Stimulated activated CD4-positive, alpha-beta T cell treated with anti-CD3 and anti-CD28 coated beads, TNF-alpha, amount 100 ng/mL, for 24 hours (primary cell): ENCODE measurements at regions not wholly inside any gene's neighbourhood (a gene's known extent, or its start where the extent isn't known, plus 50 kb on each side); places are given as distances from the start of the nearest gene placed in this dataset.

Experiments
- DNase-seq, 3 experiments: peaks; one replicate each; pipeline ENCODE4 v3.0.0-alpha.2; 2020; ENCODE audit warnings: low read depth in 3 of 3

DNA sequence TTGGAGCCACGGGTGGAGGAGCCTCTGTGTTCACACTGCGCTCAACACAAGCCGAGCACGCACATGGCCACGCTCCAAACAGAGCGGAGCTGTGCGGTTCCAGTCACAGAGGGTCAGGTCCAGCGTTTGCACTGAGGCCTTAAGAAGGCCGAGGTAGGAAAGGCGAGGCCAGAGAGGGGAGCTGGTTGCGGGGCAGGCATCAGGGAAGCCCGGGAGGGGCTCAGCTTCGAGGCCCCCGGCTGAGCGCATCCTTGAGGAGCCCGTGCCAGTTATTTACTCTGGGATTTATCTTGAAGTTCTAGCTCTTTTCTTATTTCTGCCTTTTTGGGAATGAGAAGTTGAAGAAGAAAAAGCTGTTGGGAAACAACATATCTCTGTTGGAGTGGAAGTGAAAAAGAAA is 140.8 kb downstream of the IRX1 start:
- no peak for DNase-seq

DNA sequence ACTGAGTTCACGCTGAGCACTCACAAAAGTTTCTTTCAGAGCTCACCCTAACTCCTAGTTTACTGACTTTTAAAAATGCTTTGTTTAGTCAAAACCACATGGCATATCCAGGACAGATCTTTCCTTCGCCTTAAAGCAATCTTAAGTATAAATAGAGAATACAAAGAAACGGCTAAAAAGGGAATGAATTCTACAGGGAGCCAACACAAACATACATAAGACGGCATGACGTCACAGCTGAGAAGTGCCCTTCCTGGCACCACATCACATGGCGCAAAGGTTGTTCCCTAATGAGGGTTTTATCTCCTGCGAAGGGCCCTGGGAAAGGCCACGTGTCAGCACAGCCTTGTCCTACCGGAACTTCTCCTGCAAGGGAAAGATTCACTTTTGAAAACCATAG is 141.3 kb downstream of the IRX1 start:
- DNase-seq, result no peak

DNA sequence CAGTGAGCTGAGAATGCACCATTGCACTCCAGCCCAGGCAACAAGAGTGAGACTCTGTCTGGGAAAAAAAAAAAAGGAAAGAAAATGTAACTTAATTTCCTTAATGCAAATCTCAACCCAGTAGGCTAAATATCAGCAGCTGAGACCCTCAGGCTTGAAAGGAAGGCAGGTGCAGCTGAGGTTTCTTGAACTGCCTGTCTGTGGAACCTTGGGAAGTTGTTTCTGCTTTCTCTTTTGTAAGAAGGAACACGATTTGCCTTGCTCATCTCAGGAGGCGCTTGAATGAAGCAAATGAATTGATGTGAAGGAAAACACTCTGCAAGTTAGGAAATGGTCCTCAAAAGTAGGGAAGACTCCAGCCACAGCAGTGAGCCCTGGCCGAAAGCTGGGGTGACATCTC is 143.3 kb downstream of the IRX1 start:
- no peak for DNase-seq

DNA sequence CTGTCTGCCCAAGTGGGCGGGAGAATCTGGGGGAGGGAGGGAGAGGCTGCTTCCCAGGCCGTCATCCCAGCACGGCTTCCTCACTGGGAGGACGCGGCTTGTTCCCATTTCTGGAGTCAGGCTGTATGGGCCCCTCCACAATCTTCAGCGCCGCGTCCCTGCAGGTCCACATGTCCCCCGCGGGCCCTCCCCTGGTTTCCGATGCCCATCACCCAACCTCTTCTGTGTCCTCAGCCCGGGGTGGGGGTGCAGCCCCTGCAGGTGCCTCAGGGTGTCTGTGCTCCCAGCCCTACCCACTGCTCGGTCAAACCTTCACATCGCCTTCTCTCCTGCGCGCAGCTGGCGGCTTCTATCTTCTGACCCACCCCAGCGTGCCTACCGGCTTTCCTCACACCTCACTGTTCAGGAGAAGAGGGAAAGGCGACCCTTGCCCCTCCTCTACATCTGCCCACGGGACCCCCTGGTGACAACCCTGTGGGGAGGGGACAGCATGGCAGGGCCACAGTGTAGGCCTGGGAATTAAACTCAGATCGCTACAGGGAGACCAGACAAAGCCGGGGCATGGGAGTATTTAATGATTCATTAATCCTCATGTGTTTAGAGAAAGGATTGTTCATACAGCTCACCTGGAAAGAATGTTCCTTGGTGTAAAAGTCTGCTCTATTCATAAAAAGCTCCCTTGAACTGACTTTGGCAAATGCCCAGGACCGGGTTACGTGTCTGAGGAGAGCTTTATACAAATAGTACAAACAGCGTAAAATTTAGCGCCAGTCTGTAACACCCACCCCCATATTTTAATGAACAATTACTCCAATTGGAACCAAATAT is 145.1 kb downstream of the IRX1 start:
- DNase-seq, result no peak

DNA sequence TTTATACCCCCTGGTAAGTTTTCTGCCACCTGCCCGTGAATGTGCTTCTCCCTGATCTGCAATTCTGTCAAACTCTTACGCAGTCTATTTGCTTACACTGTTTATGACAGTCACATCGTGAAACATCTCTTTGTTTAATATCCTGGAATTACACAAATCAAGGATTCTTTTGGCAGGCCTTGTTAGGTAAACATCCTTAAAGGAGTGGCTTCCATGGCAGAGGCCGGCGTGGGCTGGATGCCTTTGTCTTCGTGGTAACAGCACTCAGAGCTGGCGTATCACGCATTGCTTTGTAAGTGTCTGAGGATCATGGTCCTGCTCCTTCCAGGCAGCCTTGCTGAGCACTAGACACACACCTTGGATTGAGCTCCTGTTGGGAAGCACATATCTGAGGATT is 145.7 kb downstream of the IRX1 start:
- DNase-seq, result no peak

DNA sequence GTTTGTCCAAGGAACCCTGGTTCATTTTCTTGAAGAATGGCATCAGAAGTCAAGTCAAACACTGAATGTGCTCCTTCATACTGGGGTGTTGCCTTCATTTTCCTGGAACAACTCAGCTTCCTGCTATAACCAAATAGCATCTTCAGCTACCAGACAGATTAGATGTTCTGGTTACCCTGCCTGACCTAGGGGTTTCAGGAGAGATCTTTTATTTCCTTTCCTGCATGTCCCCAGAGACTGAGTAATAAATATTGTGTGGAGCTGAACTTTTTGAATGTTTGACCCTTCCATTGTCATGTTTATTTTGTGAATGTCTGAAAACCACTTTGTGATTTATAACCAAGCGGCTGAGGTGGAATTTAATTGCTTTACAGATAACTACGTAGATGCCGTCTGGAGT is 147.1 kb downstream of the IRX1 start:
- DNase-seq, result no peak

DNA sequence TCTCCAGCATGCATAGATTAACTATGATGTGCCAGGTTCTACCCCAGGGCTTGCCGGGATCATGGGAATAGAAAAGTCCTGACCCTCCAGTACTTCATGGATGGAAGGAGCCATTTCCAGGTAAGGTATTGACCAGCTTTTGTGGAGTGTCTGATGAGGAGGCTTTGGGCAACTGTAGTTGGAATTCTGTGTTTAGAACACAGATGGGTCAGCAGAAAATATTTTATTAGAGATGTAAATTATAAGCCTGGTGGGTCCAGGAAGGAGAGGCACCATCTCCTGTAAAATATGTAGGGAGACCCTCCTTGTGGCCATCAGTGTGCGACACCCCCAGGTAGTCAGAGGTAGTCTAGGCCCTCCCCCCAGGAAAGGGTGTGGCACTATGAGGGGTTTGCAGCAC is 156.2 kb downstream of the IRX1 start:
- DNase-seq, result no peak

DNA sequence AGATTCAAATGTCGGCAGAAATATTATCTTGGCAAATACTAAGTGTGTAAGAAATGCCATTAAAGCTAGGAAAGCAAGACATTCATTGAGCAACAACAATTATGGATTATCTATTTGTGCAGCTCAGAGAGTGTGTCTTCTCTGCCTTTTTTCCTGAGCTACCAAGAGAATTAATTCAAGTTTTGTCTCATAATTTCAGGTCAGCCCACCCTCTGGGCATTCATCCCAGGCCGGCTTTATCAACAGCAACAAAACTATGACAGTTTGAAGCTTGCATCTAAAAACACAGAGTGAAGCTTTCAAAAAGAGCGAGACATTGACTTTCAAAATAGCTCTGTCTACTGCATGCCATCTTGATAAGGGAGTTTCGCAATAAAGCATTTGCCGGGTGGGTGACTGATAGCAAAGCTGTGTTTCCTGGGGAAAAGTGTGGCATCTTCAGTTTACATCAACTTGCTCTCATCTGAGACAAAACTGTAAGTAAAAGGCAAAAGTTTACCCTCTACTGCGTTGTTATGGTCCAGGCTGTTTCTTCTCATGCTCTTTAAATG is 182.4 kb downstream of the IRX1 start:
- no peak for DNase-seq

DNA sequence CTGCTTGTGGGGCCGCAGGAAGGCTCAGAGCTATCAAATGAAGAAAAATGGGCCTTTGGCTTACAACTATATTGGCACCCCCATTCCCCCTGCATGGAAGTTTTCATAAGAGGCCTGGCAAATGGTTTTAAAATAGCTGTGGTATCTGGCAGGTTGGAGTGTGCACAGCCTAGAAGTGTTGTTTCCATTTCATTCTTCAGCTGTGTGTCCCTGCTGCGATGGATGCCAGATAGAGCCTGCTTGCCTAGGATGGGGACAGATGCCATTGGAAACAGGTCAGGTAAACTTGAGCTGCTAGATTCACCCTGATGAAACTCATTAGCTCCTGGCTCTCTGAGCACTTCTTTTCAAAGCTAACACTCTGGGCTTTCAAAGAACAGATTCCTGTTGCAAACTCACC is 183.3 kb downstream of the IRX1 start:
- DNase-seq, result no peak

DNA sequence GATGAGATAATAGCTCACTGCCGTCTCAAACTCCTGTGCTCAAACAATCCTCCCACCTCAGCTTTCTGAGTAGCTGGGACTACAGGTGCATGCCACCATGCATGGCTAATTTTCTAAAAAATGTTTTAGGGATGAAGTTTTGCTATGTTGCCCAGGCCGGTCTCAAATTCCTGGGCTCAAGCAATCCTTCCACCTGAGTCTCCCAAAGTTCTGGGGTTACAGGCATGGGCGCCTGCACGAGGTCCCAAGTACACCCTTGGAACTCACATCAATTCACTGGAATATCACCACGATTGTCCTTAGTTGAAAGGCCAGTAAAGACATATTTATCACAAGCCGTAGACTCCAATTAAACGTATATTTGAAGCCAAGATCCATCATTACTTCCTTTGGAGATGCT is 184.6 kb downstream of the IRX1 start:
- no peak for DNase-seq

DNA sequence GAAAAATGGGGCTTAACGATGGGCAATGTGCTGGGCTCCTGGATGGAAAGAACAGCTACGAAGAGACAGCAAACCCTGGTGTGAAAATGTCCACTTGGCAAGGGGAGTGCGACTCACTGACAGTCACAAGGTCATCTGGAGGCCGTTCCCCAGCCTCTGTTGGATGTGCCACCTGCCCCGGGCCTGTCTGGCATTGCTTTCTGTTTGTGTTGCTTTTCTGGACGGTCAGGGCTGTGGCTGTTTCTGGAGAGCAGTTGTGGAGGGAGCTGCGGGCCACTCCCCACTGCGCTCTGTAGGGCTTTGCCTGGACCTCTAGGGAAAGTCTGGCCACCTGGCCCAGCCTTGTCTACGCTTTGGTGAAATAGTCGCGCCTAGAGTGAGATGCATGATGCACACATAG is 185.3 kb downstream of the IRX1 start:
- DNase-seq, result no peak

DNA sequence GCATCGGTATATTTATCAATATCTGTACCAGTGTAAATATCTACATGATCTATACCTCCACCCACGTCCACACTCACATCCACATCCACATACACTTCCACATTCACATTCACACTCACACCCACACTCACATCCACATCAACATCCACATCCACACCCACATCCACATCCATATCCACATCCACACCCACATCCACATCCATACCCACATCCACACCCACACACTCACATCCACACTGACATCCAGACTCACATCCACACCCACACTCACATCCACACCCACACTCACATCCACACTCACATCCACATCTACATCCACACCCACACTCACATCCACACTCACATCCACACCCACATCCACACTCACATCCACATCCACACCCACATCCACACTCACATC is 189.2 kb downstream of the IRX1 start:
- no peak for DNase-seq

DNA sequence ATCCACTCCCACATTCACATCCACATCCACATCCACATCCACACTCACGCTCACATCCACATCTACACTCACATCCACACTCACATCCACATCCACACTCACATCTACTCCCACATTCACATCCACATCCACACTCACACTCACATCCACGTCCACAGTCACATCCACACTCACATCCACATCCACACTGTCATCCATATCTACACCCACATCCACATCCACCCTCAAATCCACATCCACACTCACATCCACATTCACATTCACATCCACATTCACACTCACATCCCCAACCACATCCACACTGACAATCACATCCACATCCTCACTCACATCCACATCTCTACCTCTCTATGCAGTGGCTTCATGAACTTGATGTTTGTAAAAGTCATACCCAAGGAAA is 190.5 kb downstream of the IRX1 start:
- DNase-seq, result no peak

DNA sequence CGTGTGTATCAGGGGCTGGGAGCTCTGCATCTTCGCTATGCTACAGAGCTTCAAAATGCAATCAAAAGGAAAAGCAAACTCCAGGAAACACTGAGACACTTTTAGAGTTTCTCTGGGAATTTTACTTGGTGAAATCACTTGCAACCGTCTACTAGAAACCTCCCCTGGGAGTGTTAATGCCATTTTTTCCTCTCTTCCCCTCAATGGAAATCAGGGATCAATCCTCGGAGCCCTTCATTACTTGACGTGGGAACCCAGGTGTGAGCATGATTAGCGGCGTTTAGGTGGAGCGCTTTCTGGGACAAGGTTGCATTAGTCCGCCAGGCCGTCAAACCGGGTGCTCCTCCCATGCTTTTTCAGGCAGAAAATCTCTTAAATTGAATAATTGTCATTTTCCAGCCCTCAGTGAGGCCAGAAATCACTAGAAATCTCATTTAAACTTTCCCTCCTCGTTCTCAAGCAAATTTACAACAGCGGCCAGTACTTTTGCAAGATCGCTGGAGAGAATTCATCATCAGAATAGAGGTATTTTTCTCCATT is 191.3 kb downstream of the IRX1 start:
- no peak for DNase-seq

DNA sequence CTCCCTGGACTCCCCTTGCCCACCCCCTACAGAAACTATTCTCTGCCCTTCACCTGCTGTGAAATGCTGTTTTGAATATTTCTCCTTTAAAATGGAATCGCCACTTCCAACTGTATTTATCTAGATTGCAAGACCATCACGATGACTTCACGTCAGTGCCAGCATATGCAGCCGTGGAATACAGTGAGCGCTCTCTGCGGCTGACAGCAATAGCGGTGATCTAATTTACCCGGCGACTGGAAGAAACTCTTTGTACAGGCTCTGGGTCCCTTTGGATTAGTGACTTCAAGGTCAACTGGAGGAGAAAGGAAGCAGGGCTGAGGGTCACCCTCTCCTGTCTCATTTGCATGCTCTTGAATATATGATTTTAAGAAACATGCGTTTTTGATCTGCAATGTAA is 192.0 kb downstream of the IRX1 start:
- DNase-seq, result no peak

DNA sequence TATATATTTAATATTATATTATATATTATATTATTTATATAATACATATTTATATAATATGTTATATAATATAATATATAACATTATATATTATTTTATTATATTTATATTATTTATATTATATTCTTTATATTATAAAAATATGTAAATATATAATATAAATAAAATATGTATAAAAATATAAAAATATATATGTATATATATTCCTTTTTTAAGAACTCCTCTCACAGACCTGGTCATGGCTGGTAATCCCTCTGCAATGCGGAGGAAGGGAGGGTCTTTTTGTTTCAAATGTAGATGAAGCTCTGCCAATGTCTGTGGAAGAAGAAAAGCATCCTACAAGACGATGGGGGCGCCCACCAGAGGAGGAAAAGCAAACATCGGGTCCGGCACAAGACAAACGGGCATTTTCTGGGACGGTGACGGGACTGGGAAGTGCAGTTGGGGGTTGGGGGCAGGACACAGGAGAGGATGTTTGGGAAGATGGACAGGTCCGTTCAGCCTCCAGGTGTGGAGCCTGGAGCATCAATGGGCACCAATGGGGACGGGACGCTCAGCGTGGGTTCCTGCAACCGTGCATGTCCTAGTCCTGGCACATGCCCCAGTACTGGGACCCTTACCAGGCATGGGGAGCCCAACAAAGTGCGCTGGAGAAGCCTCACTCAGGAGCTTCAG is 194.0 kb downstream of the IRX1 start:
- no peak for DNase-seq

DNA sequence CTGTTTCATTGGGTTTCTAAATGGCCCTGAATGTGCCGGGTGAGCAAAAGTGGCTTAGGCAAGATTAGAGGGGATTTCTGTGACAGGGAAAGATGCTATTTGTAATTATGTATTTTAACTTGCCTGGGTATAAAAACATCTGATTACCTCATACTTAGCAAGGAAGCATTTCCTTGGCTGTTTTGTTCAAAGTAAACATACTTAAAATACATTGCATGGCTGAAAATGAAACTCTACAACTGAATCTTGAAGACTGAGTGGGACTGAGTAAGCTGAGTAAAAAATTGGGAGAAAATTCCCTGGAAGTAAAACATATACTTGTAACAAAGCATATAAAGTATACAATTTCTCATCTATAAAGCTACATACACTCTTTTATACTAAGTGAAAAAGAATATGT is 197.5 kb downstream of the IRX1 start:
- no peak for DNase-seq

DNA sequence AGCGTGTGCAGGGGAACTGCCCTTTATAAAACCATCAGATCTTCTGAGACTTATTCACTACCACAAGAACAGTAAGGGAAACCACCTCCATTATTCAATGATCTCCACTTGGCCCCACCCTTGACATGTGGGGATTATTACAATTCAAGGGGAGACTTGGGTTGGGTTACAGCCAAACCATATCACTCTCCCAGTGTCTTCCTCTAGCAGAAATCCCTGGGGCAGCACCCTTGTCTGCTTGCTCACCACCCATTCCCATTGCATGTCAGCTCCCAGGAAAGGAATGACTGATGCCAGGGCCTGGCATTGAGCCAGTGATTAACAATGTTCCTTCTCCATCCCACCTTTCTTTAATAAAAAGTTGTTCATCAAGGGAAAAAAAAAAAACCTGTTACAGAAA is 199.0 kb downstream of the IRX1 start:
- DNase-seq, result no peak

DNA sequence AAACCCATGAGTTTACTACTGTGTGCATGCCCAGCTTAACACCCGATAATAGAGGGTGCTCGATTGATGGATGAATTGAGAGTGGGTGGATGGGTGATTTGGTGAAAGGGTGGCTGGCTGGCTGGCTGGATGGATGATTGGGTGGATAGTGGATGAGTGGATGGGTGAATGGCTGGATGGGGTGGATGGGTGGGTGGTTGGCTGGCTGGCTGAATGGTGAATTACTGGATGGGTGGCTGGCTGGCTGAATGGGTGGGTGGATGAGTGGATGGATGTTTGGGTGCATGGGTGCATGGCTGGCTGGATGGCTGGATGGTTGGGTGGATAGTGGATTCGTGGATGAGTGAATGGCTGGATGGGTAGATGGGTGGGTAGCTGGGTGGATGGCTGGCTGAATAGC is 201.1 kb downstream of the IRX1 start:
- DNase-seq, result no peak

DNA sequence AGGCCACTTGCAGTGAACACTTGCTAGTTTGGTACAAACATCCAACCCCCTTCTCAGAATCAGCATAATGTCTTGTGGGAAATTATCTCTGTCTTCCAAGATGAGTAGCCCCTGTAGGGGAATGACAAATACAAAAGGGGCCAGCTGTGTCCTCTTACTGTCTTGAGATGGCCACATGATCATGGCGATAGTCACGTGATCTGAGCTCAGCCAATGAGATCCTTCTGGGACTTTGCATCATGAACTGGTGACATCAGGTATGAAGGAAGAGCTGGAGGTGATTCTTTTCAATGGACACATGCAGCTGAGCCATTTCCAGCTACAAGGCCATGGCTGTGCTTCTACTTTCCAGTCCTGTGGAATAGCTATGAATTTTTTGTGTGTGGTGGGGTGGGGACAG is 206.3 kb downstream of the IRX1 start:
- DNase-seq, result no peak

DNA sequence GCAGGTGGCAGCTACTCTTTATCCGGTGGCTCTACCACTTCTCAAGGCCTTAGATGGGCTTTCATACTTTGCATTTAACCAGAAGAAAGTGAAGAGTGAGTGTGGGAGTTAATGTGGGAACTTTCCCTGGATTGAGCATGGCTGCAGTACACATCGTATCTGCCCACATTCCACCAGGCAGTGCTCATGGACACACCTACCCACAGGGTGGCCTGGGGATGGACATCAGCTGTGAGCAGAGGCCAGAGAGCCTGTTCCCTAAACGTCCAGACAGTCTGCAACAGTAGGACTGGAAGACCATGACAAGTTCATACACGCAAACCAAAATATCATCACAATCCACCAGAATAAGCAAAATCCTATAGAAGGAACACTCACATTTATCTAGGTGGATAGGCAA is 213.8 kb downstream of the IRX1 start:
- DNase-seq, result no peak

DNA sequence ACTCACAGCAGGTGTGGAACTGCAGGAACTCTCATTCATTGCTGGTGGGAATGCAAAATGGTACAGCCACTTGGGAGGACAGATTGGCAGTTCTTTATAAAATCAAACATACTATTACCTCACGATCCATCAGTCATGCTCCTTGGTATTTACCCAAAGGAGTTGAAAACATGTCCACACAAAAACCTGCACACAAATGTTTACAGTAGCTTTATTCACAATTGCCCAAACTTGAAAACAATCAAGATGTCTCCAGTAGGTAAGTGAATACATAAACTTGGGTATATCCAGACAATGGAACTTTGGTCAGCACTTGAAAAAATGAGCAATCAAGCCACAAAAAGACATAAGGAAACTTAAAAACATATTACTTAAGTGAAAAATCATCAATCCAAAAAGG is 215.5 kb downstream of the IRX1 start:
- DNase-seq, result no peak

DNA sequence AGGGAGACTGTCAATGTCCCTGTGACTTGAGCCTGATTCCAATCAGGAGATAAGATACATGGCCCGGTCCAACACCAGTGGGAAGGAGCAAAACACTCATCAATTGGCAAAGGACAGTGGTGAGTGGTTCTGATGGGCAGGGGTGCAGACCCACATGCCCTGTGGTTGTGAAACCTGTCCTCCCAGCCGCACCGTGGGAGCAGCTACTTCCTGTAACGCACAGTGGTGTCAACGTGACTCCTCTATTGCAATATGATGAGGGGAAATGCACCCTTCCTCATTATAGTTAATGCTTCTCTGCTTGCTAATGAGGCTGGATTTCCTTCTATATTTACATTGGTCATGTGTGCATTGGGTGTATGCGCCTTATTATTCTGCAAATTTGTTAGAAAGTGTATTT is 223.0 kb downstream of the IRX1 start:
- no peak for DNase-seq
